Naive thymus-derived CD4-positive, alpha-beta T cell (primary cell): ENCODE measurements at regions not wholly inside any gene's neighbourhood (a gene's known extent, or its start where the extent isn't known, plus 50 kb on each side); places are given as distances from the start of the nearest gene placed in this dataset.

Experiments
- ATAC-seq: fragments of 150-1000 bp; cut with Tn5 transposase; 2 replicates; pipeline ENCODE4 v1.10.0; 2021; ENCODE audit warnings: mild to moderate bottlenecking, moderate library complexity
- CTCF ChIA-PET: fragments of 350-600 bp; sonication (Branson Sonifier 250); formaldehyde crosslinking; loops from one replicate; lab custom pipeline; 2021; ENCODE audit warnings: antibody characterized with exemption; lab: Charles Lee
- POLR2A ChIA-PET: fragments of 350-600 bp; sonication (Branson Sonifier 250); formaldehyde crosslinking; loops from one replicate; lab custom pipeline; 2021; ENCODE audit warnings: antibody characterized with exemption, inconsistent platforms; lab: Charles Lee
- DNase-seq, 9 donors: peaks; one replicate each; pipeline versions ENCODE4 v3.0.0 to v3.0.0-alpha.2; 2020 to 2022; ENCODE audit warnings: mixed read lengths in 1 of 9
- H3K27ac ChIP-seq: one replicate; pipeline ENCODE4 v1.7.0; 2013; ENCODE audit warnings: mild to moderate bottlenecking, low read depth, low read length, moderate library complexity
- H3K27me3 ChIP-seq, 2 donors: one replicate each; pipeline ENCODE4 v1.7.0; 2013; ENCODE audit warnings: low read length in 2 of 2, mild to moderate bottlenecking in 2 of 2, moderate library complexity in 2 of 2; ENCODE audit not compliant: control insufficient read depth in 2 of 2, insufficient read depth in 2 of 2
- H3K36me3 ChIP-seq, 3 experiments: 1 replicate in 2 of 3; 2 replicates in 1 of 3; pipeline ENCODE4 v1.7.0; 2013; ENCODE audit warnings: low read length in 3 of 3, mild to moderate bottlenecking in 3 of 3, moderate library complexity in 1 of 3; ENCODE audit not compliant: insufficient read depth in 3 of 3, control insufficient read depth in 2 of 3
- H3K4me1 ChIP-seq, 2 donors: one replicate each; pipeline ENCODE4 v1.7.0; 2013; ENCODE audit warnings: low read length in 2 of 2, mild to moderate bottlenecking in 2 of 2, moderate library complexity in 1 of 2; ENCODE audit not compliant: control insufficient read depth in 2 of 2, insufficient read depth in 2 of 2
- H3K4me3 ChIP-seq: 2 replicates; pipeline ENCODE4 v1.7.0; 2013; ENCODE audit warnings: mild to moderate bottlenecking, low read length
- H3K9me3 ChIP-seq, 3 experiments: 1 replicate in 2 of 3; 2 replicates in 1 of 3; pipeline ENCODE4 v1.7.0; 2013; ENCODE audit warnings: low read length in 3 of 3; ENCODE audit not compliant: control insufficient read depth in 2 of 3
- H3K27ac Mint-ChIP-seq, 9 donors: one replicate each; pipeline ENCODE4 v1.8.0; 2020 to 2022; ENCODE audit warnings: mixed read lengths in 9 of 9, mild to moderate bottlenecking in 8 of 9, moderate library complexity in 5 of 9, inconsistent platforms in 2 of 9
- H3K27me3 Mint-ChIP-seq, 5 donors: one replicate each; pipeline ENCODE4 v1.8.0; 2021 to 2022; ENCODE audit warnings: mixed read lengths in 5 of 5, mild to moderate bottlenecking in 1 of 5
- H3K36me3 Mint-ChIP-seq, 5 donors: one replicate each; pipeline ENCODE4 v1.8.0; 2020 to 2022; ENCODE audit warnings: mixed read lengths in 5 of 5, mild to moderate bottlenecking in 3 of 5, inconsistent platforms in 1 of 5
- H3K4me1 Mint-ChIP-seq, 7 donors: one replicate each; pipeline ENCODE4 v1.8.0; 2020 to 2022; ENCODE audit warnings: mixed read lengths in 7 of 7, mild to moderate bottlenecking in 3 of 7, inconsistent platforms in 1 of 7
- H3K4me3 Mint-ChIP-seq, 10 donors: one replicate each; pipeline ENCODE4 v1.8.0; 2020 to 2022; ENCODE audit warnings: mild to moderate bottlenecking in 10 of 10, mixed read lengths in 10 of 10, moderate library complexity in 6 of 10, inconsistent platforms in 2 of 10
- H3K9me3 Mint-ChIP-seq, 11 donors: one replicate each; pipeline ENCODE4 v1.8.0; 2020 to 2022; ENCODE audit warnings: mixed read lengths in 11 of 11, mild to moderate bottlenecking in 4 of 11, inconsistent platforms in 1 of 11, moderate library complexity in 1 of 11
- intact Hi-C, 2 donors: fragments of 100-400 bp; cut with micrococcal nuclease; formaldehyde crosslinking; loops; one replicate each; pipeline ENCODE4 v1.15.1; 2023

- POLR2A ChIA-PET, result no interaction called here
- CTCF ChIA-PET, result no interaction called here
- Mint-ChIP-seq H3K9me3 (peaks cover 0 to 23% (median 5%) of the 10 kb centered on the region in 11 donors), H3K4me1 (peaks cover 0 to 6% (median 0%) of the 10 kb centered on the region in 7 donors), H3K27ac (no peak overlapping the region), H3K4me3 (no peak overlapping the region), H3K27me3 (no peaks in the 10 kb centered on the region), H3K36me3 (no peaks in the 10 kb centered on the region)
- Histone ChIP-seq H3K4me1 (no peaks in the 10 kb centered on the region), H3K4me3 (no peak overlapping the region), H3K36me3 (no peaks in the 10 kb centered on the region), H3K27me3 (no peaks in the 10 kb centered on the region), H3K9me3 (no peaks in the 10 kb centered on the region), H3K27ac (no peak overlapping the region)
- no peak for ATAC-seq
- DNase-seq, result no peak
- intact Hi-C loops, result no loop called here
Measured at GRCh38 chr11:80899381-80899780, 1458.6 kb upstream of the TENM4 start.

DNA sequence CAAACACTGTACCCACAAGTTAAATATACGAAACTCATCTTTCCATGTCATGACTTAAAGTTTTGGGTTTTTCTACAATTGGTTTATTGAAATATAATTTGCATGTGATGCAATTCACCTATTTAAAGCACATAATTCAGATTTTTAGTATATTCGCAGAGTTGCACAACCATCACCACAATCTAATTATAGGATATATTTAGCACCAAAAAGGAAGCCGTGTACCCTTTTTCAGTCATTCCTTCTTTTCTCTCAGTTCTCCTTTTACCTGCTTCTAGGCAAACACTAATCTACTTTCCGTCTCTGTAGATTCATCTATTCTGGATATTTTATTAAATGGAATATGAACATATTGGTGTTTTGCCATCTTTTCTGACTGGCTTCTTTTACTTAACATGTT, 1458.1 kb upstream of the TENM4 start:
- peaks cover 0 to 19% (median 5%) of the 10 kb centered on the region in 11 donors for H3K9me3 Mint-ChIP-seq
- H3K4me1 Mint-ChIP-seq, result peaks cover 0 to 6% (median 0%) of the 10 kb centered on the region in 7 donors
- no peaks in the 10 kb centered on the region for H3K9me3 ChIP-seq
- CTCF ChIA-PET, result no interaction called here
- intact Hi-C loops, result no loop called here
- H3K27ac Mint-ChIP-seq, result no peak overlapping the region
- no peaks in the 10 kb centered on the region for H3K27me3 Mint-ChIP-seq
- H3K27ac ChIP-seq, result no peak overlapping the region
- H3K4me1 ChIP-seq, result no peaks in the 10 kb centered on the region
- H3K36me3 ChIP-seq, result no peaks in the 10 kb centered on the region
- no peak overlapping the region for H3K4me3 ChIP-seq
- no peak for ATAC-seq
- no peaks in the 10 kb centered on the region for H3K36me3 Mint-ChIP-seq
- POLR2A ChIA-PET, result no interaction called here
- no peak overlapping the region for H3K4me3 Mint-ChIP-seq
- DNase-seq, result no peak
- H3K27me3 ChIP-seq, result no peaks in the 10 kb centered on the region

DNA sequence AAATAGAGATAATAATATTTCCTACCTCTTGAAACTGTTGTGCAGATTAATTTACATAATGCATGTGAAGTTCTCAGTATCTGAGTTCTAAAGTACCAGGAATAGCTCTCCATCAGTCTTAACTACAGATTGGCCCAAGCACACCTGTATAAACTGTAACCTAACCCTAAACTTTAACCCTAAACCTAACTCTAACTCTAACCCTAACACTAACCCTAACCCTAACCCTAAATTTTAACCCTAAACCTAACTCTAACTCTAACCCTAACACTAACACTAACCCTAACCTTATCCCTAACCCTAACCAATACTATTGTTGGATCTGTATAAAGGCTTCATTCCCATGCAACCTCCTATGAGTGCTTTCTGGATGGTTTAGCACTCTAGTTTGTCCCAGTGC, 1445.9 kb upstream of the TENM4 start:
- no peak overlapping the region for H3K27ac Mint-ChIP-seq
- intact Hi-C loops, result no loop called here
- POLR2A ChIA-PET, result no interaction called here
- H3K4me3 Mint-ChIP-seq, result no peak overlapping the region
- H3K27me3 Mint-ChIP-seq, result no peaks in the 10 kb centered on the region
- Histone ChIP-seq H3K4me1 (no peaks in the 10 kb centered on the region), H3K27me3 (no peaks in the 10 kb centered on the region), H3K27ac (no peak overlapping the region), H3K9me3 (no peaks in the 10 kb centered on the region), H3K36me3 (no peaks in the 10 kb centered on the region), H3K4me3 (no peak overlapping the region)
- ATAC-seq (no peak), DNase-seq (no peak)
- no peaks in the 10 kb centered on the region for H3K4me1 Mint-ChIP-seq
- no peaks in the 10 kb centered on the region for H3K36me3 Mint-ChIP-seq
- peaks cover 0 to 11% (median 5%) of the 10 kb centered on the region in 11 donors for H3K9me3 Mint-ChIP-seq
- CTCF ChIA-PET, result no interaction called here

DNA sequence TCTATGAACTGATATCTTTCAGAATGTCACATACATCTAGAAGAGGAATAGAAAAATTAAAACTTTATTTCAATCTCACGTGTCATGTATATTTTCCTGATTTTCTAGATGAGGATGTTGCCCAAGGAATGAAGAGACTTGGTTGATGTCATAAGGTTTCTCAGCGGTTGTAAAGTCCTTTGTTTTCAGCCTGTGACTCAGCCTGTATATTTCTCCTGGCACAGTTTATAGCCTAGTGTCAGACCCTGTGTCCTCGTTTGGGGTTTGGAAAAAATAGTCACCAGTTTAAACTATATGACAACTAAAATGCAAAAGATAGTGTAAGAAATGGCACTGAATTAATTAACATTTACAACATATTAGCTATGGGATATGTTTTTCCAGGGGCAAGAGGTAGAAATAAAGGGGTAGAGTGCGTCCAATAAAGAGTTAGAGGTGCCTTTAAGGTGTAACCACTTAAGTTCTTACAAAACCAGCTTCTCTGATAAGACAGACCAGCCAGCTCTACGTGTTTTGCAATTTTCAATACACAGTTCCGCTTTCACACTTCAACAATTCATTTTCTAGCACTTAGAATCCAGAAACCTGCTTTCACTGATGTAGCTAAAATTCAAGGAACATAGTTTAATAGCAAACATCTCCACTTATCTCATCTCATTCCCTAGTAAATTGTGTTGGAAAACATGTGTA, 1432.6 kb upstream of the TENM4 start:
- ATAC-seq (no peak), DNase-seq (no peak)
- Histone ChIP-seq H3K27me3 (no peaks in the 10 kb centered on the region), H3K27ac (no peak overlapping the region), H3K4me1 (no peaks in the 10 kb centered on the region), H3K4me3 (no peak overlapping the region), H3K36me3 (no peaks in the 10 kb centered on the region), H3K9me3 (no peaks in the 10 kb centered on the region)
- ChIA-PET POLR2A (no interaction called here), CTCF (no interaction called here)
- no peaks in the 10 kb centered on the region for H3K27me3 Mint-ChIP-seq
- H3K9me3 Mint-ChIP-seq, result peaks cover 0 to 15% (median 1%) of the 10 kb centered on the region in 11 donors
- H3K36me3 Mint-ChIP-seq, result no peaks in the 10 kb centered on the region
- intact Hi-C loops, result no loop called here
- no peaks in the 10 kb centered on the region for H3K4me1 Mint-ChIP-seq
- H3K27ac Mint-ChIP-seq, result no peak overlapping the region
- H3K4me3 Mint-ChIP-seq, result no peak overlapping the region

DNA sequence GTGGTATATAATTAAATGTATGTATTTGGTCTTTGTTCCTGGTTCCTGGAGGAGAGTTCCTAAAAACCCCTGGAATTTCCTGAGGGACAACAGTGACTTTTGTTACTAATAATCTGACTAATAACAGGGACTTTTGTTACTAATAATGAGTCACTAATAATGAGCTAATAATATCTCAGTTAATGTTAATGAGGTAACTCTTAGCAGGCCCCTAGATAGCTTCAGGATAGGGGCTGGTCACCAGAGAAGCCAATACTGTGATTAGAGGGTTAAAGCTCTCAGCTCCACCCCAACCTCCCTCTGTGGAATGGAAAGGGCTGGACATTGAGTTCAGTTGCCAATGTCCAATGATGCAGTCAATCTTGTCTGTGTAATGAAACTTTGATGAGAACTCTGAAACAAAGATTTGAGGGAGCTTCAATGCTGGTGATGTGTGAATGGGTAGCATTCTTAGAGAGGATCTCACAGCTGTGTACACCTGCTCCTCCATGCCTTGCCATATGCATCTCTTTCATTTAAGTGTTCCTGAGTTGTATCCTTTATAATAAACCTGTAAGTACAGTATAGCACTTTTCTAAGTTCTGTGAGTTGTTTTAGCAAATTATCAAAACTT, 1431.4 kb upstream of the TENM4 start:
- no peaks in the 10 kb centered on the region for H3K36me3 ChIP-seq
- ATAC-seq, result no peak
- H3K9me3 ChIP-seq, result no peaks in the 10 kb centered on the region
- intact Hi-C loops, result no loop called here
- no peak overlapping the region for H3K27ac Mint-ChIP-seq
- no peaks in the 10 kb centered on the region for H3K27me3 Mint-ChIP-seq
- no peaks in the 10 kb centered on the region for H3K27me3 ChIP-seq
- H3K4me3 Mint-ChIP-seq, result no peak overlapping the region
- H3K4me3 ChIP-seq, result no peak overlapping the region
- H3K4me1 Mint-ChIP-seq, result no peaks in the 10 kb centered on the region
- no peak overlapping the region for H3K27ac ChIP-seq
- DNase-seq, result no peak
- ChIA-PET CTCF (no interaction called here), POLR2A (no interaction called here)
- no peaks in the 10 kb centered on the region for H3K4me1 ChIP-seq
- H3K9me3 Mint-ChIP-seq, result peaks cover 0 to 25% (median 1%) of the 10 kb centered on the region in 11 donors
- H3K36me3 Mint-ChIP-seq, result no peaks in the 10 kb centered on the region

DNA sequence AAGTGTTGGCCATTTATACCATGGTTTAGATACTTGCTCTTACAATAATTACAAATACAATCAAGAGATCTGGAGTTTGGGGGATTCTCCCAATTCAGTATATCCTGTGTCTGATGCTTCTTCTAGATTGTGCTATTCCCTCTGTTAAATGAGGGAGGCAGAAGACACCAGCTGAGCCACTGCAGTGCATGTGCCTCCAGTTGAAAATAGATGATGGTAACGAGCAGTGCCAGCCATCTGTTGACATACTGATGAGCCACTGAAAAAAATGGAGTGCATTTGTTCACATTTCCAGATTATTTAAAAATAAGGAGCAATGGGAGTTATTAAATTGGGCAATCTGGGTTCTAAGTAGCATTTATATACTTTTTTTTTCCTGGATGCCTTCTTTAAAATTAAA, 1428.0 kb upstream of the TENM4 start:
- ATAC-seq, result no peak
- H3K4me1 Mint-ChIP-seq, result no peaks in the 10 kb centered on the region

GRCh38 chr11:80862011-80862410, 1421.2 kb upstream of the TENM4 start:
- POLR2A ChIA-PET, result no interaction called here
- CTCF ChIA-PET, result no interaction called here

More for the DNA sequence above, 1428.0 kb upstream of the TENM4 start:
- Mint-ChIP-seq H3K27ac (no peak overlapping the region), H3K27me3 (no peaks in the 10 kb centered on the region), H3K36me3 (no peaks in the 10 kb centered on the region), H3K9me3 (peaks cover 0 to 36% (median 3%) of the 10 kb centered on the region in 11 donors), H3K4me3 (no peak overlapping the region)
- ChIA-PET POLR2A (no interaction called here), CTCF (no interaction called here)
- no peaks in the 10 kb centered on the region for H3K4me1 ChIP-seq
- DNase-seq, result no peak
- intact Hi-C loops, result no loop called here
- no peaks in the 10 kb centered on the region for H3K36me3 ChIP-seq
- no peaks in the 10 kb centered on the region for H3K9me3 ChIP-seq
- H3K27ac ChIP-seq, result no peak overlapping the region
- H3K4me3 ChIP-seq, result no peak overlapping the region
- no peaks in the 10 kb centered on the region for H3K27me3 ChIP-seq

More at GRCh38 chr11:80862011-80862410, 1421.2 kb upstream of the TENM4 start:
- no peaks in the 10 kb centered on the region for H3K4me1 Mint-ChIP-seq
- intact Hi-C loops, result no loop called here
- H3K27ac Mint-ChIP-seq, result no peak overlapping the region
- Histone ChIP-seq H3K27me3 (no peaks in the 10 kb centered on the region), H3K36me3 (no peaks in the 10 kb centered on the region), H3K27ac (no peak overlapping the region), H3K9me3 (no peaks in the 10 kb centered on the region), H3K4me1 (no peaks in the 10 kb centered on the region), H3K4me3 (no peak overlapping the region)
- no peak for ATAC-seq
- DNase-seq, result no peak
- no peaks in the 10 kb centered on the region for H3K27me3 Mint-ChIP-seq
- no peaks in the 10 kb centered on the region for H3K36me3 Mint-ChIP-seq
- no peak overlapping the region for H3K4me3 Mint-ChIP-seq
- H3K9me3 Mint-ChIP-seq, result peaks cover 0 to 20% (median 2%) of the 10 kb centered on the region in 11 donors
